GM12874 (cell line): ENCODE measurements at regions not wholly inside any gene's neighbourhood (a gene's known extent, or its start where the extent isn't known, plus 50 kb on each side); places are given as distances from the start of the nearest gene placed in this dataset.

ENCODE experiments used
- CTCF ChIP-seq: IDR thresholded peaks from 2 replicates; pipeline ENCODE4 v1.5.1; 2011; ENCODE audit warnings: low read depth, mild to moderate bottlenecking, control low read depth, low read length, moderate library complexity; ENCODE audit not compliant: insufficient read depth

DNA sequence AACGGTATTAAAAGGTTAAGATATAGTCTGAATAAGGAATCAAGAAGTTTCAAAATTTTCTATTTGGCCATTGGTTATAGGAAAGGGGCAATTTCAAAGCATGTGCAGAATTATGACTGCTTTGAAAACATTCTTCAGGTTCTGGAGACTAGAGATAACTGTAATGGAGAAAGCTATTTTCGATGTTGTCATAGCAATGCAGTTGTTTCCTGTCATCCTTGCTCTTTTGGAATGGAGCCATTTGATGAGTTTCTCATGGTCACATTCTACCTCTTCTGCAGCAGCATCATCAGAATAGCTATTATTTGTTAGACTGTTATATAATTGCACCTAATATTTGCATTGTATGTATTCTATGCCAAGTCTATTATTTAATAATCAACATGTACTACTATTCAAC, 368.2 kb upstream of the NR3C2 start:
- no peak for TF ChIP-seq CTCF

DNA sequence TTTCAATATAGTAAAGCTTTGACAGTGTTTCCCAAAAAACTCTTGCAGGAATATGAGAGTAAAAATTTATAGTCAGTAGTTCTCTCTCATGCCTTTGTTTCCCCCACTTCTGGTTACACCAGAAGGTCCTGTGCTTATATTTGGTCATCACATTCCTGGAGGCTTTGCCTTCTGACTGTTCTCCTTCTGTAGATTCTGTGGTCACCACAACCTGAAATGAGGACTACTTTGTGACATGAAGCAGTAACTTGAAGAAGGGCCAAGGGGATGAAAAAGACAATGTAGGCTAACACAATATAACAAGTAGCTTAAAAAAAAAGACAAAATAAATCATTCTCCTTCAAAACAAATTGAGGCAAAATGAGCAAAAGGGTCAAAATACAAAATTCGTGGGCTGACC, 366.2 kb upstream of the NR3C2 start:
- TF ChIP-seq CTCF = no peak

GRCh38 chr4:148800940-148801339, 358.7 kb upstream of the NR3C2 start:
- TF ChIP-seq CTCF = no peak

GRCh38 chr4:148800336-148800885, 358.2 kb upstream of the NR3C2 start:
- TF ChIP-seq CTCF = no peak

DNA sequence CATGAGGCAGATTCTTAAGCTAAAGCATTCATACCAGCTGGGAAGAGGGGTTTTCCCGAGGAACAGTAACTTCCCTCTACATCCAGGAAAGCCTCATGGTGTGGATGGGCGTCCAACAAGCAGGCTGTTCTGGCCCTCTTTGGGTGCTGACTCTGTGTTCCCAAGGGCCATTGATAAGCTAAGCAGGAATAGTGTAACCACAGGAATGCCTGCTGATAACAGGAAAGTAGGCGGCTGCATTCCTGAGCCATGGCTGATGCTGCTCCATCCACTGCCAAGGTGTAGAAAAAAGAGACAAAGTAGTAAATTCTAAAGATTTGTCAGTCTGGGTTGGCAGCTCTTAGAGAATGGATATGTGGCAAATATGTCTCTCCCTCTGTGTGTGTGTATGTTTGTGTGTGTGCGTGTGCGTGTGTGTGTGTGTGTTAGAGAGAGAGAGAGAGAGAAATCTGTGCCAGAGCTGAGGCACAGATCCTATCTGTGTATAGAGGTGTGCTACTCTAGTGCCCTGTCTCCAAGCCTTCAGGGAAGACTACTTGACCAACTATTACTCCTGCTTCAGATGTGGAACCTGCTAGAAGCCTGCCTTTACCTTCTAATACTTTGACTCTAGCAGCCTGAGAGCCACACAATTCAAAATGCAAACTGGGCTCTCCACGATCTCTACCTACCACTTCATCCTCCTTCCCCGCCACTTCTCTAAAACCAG, 353.1 kb upstream of the NR3C2 start:
- no peak for TF ChIP-seq CTCF

DNA sequence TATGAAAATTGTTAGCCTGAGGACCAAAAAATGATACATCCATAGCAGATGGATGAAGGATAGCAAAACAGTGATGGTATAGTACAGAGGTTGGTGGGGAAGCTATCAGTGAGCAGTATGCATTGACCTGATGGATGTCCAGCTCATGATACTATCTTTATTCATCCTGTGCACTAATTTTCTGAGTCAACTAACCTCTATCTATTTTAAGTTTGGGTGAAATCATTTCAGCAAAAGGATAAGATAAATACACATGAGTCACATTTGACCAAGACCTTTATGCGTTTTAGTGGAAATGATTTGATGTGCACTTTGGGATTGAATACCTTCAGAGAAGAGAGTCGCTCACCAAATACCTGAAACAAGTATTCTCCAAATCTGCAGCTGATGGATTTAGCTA, 351.0 kb upstream of the NR3C2 start:
- no peak for TF ChIP-seq CTCF

GRCh38 chr4:148790691-148791090, 348.5 kb upstream of the NR3C2 start:
- no peak for TF ChIP-seq CTCF

DNA sequence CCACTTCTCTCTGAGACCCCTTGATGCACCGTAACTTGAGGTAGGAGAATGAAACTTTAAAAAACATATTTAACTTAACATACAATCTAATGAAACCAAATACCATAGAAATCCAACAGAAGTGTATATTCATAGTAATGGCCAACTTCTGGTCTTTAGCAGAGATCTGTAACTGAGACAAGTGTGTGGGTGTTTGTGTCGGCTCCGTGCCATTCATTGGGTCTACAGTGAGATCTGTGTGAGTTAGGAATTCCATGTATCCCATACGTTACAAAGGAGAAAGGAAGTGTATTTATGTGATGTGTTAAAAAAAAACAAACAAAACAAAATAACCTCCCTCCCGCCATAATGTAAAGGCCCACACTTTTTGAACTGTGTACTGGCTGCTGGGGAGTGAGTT, 348.0 kb upstream of the NR3C2 start:
- no peak for TF ChIP-seq CTCF
